ENCODE measurements at regions not wholly inside any gene's neighbourhood (a gene's known extent, or its start where the extent isn't known, plus 50 kb on each side); places are given as distances from the start of the nearest gene placed in this dataset.

- H3K4me1 ChIP-seq (ENCODE audit: control insufficient read depth in 1 of 2, insufficient read depth in 2 of 2, low read length in 2 of 2): peaks cover 0 to 14% of the 10 kb centered on the region in 2 donors
- H3K27me3 ChIP-seq (ENCODE audit: low read depth, low read length): no peaks in the 10 kb centered on the region
- no peaks in the 10 kb centered on the region for H3K36me3 ChIP-seq (ENCODE audit: control insufficient read depth in 1 of 2, insufficient read depth in 2 of 2, low read length in 2 of 2)
- H3K4me3 ChIP-seq (ENCODE audit: low read depth in 1 of 2, low read length in 2 of 2): no peak overlapping the region
- no peaks in the 10 kb centered on the region for H3K9me3 ChIP-seq (ENCODE audit: control insufficient read depth in 1 of 2, low read length in 2 of 2)
- no peak overlapping the region for H3K27ac ChIP-seq (ENCODE audit: low read length)
Observed at GRCh38 chr7:373818-374705, 84.1 kb downstream of the FOXL3 start.

- Histone ChIP-seq H3K4me1 (ENCODE audit: control insufficient read depth in 1 of 2, insufficient read depth in 2 of 2, low read length in 2 of 2) (peaks cover 0 to 21% of the 10 kb centered on the region in 2 donors), H3K36me3 (ENCODE audit: control insufficient read depth in 1 of 2, insufficient read depth in 2 of 2, low read length in 2 of 2) (no peaks in the 10 kb centered on the region), H3K4me3 (ENCODE audit: low read depth in 1 of 2, low read length in 2 of 2) (no peak overlapping the region), H3K9me3 (ENCODE audit: control insufficient read depth in 1 of 2, low read length in 2 of 2) (no peaks in the 10 kb centered on the region), H3K27me3 (ENCODE audit: low read depth, low read length) (no peaks in the 10 kb centered on the region), H3K27ac (ENCODE audit: low read length) (no peak overlapping the region)
Observed at GRCh38 chr7:374706-375311, 84.8 kb downstream of the FOXL3 start.

- no peak overlapping the region for H3K4me3 ChIP-seq (ENCODE audit: low read depth in 1 of 2, low read length in 2 of 2)
- H3K27me3 ChIP-seq (ENCODE audit: low read depth, low read length): no peaks in the 10 kb centered on the region
- no peak overlapping the region for H3K27ac ChIP-seq (ENCODE audit: low read length)
- peaks cover 0 to 26% of the 10 kb centered on the region in 2 donors for H3K4me1 ChIP-seq (ENCODE audit: control insufficient read depth in 1 of 2, insufficient read depth in 2 of 2, low read length in 2 of 2)
- H3K36me3 ChIP-seq (ENCODE audit: control insufficient read depth in 1 of 2, insufficient read depth in 2 of 2, low read length in 2 of 2): no peaks in the 10 kb centered on the region
- no peaks in the 10 kb centered on the region for H3K9me3 ChIP-seq (ENCODE audit: control insufficient read depth in 1 of 2, low read length in 2 of 2)
Observed at GRCh38 chr7:375321-375831, 85.4 kb downstream of the FOXL3 start.

DNA sequence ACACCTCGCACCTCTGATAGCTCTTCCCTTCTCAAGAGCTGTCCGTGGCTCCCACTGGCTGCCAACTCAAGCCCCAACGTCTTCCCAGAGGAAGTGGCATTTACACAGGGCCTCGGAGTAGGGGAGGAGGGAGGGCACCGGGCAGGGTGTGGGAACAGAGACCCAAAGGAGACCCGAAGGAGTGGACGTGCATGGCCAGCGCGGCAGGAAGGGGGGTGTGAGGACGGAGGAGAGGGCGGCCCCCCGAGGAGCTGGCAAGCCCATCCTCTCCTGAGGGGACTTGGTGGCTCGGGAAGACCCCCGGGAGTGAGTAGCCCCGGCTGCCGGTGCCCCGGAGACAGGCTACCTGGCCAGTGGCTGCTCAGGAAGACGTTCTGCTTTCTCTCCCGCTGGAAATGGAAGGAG is 85.9 kb downstream of the FOXL3 start:
- peaks cover 0 to 26% of the 10 kb centered on the region in 2 donors for H3K4me1 ChIP-seq (ENCODE audit: control insufficient read depth in 1 of 2, insufficient read depth in 2 of 2, low read length in 2 of 2)
- no peaks in the 10 kb centered on the region for H3K9me3 ChIP-seq (ENCODE audit: control insufficient read depth in 1 of 2, low read length in 2 of 2)
- H3K4me3 ChIP-seq (ENCODE audit: low read depth in 1 of 2, low read length in 2 of 2): no peak overlapping the region
- H3K36me3 ChIP-seq (ENCODE audit: control insufficient read depth in 1 of 2, insufficient read depth in 2 of 2, low read length in 2 of 2): no peaks in the 10 kb centered on the region
- H3K27ac ChIP-seq (ENCODE audit: low read length): no peak overlapping the region
- H3K27me3 ChIP-seq (ENCODE audit: low read depth, low read length): no peaks in the 10 kb centered on the region

DNA sequence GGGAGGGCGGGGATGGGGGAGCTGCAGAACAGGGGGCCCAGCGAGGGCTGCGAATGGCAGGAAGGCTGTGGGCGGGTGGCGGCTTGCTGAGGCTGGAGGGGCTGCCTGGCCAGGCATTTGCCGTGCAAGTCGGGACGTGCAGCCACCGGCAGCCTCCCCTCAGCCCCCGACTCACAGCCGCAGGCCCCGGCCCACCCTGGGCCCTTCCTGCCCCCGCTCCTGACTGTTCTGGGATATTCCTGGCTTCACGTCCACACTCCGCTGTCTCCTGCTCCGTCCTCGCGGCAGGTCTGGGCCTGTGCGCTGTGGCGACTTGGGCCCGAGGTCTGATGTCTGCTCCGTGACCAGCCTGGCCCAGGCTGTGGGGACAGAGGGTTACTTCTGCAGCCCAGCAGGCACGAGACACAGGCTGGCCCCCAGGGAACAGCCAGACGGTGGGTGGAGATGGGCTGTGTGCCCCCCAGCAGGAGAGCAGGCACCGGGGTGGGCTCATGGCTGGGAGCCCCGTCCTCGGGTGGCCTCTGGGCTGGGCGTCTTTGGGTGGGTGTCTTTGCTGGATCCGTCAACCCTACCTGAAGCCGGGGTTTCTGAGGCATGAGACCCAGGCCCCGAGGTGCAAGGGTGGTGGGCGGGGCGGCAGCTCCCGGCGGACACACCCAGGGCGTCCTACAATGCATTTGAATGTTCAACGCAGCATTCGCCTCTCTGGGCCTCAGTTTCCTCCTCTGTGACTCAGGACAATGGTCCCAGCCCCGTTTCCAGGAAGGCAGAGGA is 86.5 kb downstream of the FOXL3 start:
- Histone ChIP-seq H3K27ac (ENCODE audit: low read length) (no peak overlapping the region), H3K36me3 (ENCODE audit: control insufficient read depth in 1 of 2, insufficient read depth in 2 of 2, low read length in 2 of 2) (no peaks in the 10 kb centered on the region), H3K27me3 (ENCODE audit: low read depth, low read length) (no peaks in the 10 kb centered on the region), H3K9me3 (ENCODE audit: control insufficient read depth in 1 of 2, low read length in 2 of 2) (no peaks in the 10 kb centered on the region), H3K4me3 (ENCODE audit: low read depth in 1 of 2, low read length in 2 of 2) (no peak overlapping the region), H3K4me1 (ENCODE audit: control insufficient read depth in 1 of 2, insufficient read depth in 2 of 2, low read length in 2 of 2) (peaks cover 0 to 31% of the 10 kb centered on the region in 2 donors)

DNA sequence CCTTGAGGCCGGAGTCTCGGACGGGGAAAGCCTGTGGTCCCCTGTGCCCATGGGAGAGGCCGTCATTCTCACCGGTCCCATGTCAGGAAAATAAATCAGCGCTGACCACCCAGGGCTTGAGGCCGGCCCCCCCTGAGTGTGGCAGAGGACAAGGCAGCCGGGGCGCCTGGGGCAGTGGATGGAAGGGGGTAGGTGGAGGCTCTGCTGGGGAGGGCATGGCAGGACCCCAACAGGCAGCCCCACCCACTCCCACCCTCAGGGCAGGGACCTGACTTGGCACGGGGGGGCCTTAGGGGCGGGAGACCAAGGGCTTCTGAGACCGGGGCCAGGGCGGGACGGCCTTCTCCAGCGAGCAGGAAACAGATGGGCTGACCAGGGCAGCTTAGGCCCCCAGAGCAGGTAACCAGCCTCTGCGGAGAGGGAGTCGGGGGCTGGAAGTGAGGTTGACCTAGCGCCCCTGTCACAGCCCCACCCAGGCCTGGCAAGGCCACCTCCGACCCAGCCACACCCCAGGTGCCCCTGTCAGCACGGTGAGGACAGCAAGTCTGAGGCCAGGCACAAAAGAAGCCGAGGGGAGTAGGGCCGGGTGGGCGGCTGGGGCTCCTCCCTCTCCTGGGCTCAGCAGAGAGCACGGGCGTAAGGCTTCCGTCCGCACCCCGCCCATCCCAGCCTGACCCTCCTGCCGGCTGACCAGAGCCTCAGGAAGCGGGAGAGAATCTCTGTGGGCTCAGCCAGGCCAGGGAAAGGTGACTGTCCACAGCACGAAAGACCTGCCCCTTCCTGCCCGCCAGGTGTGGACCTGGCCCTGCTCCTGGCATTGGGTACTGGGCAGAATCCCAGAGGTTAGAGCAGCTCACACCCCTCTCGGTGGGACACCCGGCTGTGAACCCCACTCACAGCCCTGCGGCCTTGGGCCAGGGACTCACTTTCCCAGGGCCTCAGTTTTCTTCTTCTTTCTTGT is 87.4 kb downstream of the FOXL3 start:
- no peak overlapping the region for H3K4me3 ChIP-seq (ENCODE audit: low read depth in 1 of 2, low read length in 2 of 2)
- H3K27ac ChIP-seq (ENCODE audit: low read length): no peak overlapping the region
- H3K36me3 ChIP-seq (ENCODE audit: control insufficient read depth in 1 of 2, insufficient read depth in 2 of 2, low read length in 2 of 2): no peaks in the 10 kb centered on the region
- peaks cover 0 to 3% of the 10 kb centered on the region in 2 donors for H3K9me3 ChIP-seq (ENCODE audit: control insufficient read depth in 1 of 2, low read length in 2 of 2)
- H3K4me1 ChIP-seq (ENCODE audit: control insufficient read depth in 1 of 2, insufficient read depth in 2 of 2, low read length in 2 of 2): peaks cover 0 to 33% of the 10 kb centered on the region in 2 donors
- no peaks in the 10 kb centered on the region for H3K27me3 ChIP-seq (ENCODE audit: low read depth, low read length)

DNA sequence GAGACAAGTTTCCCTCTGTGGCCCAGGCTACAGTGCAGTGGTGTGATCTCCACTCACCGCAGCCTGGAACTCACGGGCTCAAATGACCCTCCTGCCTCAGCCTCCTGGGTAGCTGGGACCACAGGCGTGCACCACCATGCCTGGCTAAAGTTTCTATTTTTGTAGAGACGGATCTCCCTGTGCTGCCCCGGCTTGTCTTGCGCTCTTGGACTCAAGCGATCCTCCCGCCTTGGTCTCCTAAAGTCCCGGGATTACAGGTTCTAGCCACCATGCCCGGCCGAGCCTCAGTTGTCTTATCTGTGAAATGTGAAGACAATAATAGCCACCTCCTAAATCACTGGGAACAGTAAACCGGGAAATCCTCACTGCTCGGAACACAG is 88.1 kb downstream of the FOXL3 start:
- peaks cover 0 to 4% of the 10 kb centered on the region in 2 donors for H3K9me3 ChIP-seq (ENCODE audit: control insufficient read depth in 1 of 2, low read length in 2 of 2)
- H3K4me1 ChIP-seq (ENCODE audit: control insufficient read depth in 1 of 2, insufficient read depth in 2 of 2, low read length in 2 of 2): peaks cover 0 to 33% of the 10 kb centered on the region in 2 donors
- H3K27me3 ChIP-seq (ENCODE audit: low read depth, low read length): no peaks in the 10 kb centered on the region
- H3K27ac ChIP-seq (ENCODE audit: low read length): no peak overlapping the region
- H3K4me3 ChIP-seq (ENCODE audit: low read depth in 1 of 2, low read length in 2 of 2): no peak overlapping the region
- no peaks in the 10 kb centered on the region for H3K36me3 ChIP-seq (ENCODE audit: control insufficient read depth in 1 of 2, insufficient read depth in 2 of 2, low read length in 2 of 2)

GRCh38 chr7:378551-379455 is 88.8 kb downstream of the FOXL3 start:
- H3K27ac ChIP-seq (ENCODE audit: low read length): no peak overlapping the region
- H3K4me1 ChIP-seq (ENCODE audit: control insufficient read depth in 1 of 2, insufficient read depth in 2 of 2, low read length in 2 of 2): peaks cover 0 to 27% of the 10 kb centered on the region in 2 donors
- peak overlapping the region in 1 of 2 donors; percentile 52 for H3K4me3 ChIP-seq (ENCODE audit: low read depth in 1 of 2, low read length in 2 of 2)
- H3K36me3 ChIP-seq (ENCODE audit: control insufficient read depth in 1 of 2, insufficient read depth in 2 of 2, low read length in 2 of 2): no peaks in the 10 kb centered on the region
- peaks cover 2 to 9% of the 10 kb centered on the region in 2 donors for H3K9me3 ChIP-seq (ENCODE audit: control insufficient read depth in 1 of 2, low read length in 2 of 2)
- no peaks in the 10 kb centered on the region for H3K27me3 ChIP-seq (ENCODE audit: low read depth, low read length)

DNA sequence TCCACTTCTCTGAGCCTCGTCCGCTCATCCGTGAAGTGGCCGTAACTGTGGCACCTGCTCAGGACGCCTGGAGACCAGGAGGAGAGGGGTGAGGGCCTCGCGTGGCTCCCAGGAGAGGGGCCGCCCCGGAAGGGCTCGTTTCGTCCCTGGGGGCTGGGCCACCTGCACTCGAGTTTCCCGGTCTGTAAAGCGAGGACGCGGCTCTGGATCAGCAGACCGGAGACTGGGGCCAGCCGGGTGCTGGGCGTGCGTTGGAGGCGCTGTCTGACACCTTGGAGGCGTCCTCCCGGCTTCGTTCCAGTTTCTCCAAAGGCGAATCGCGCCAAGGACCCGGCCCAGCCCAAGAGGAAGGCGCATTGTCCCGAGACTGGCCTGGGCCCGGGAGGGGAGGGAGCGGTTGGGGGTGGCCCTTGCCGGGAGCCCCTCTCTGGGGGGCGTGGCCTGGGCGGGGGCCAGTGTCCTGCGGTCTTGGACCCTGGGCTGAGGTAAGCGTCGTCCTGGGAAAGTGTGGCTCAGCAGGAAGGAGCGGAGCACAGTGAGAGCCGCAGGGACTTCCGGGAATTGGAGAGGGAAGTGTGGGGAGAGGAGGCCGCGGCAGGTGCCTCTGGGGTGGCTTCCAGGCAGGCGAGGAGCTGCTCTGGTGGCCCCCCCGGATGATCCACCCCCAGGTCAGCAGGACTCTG is 89.6 kb downstream of the FOXL3 start:
- Histone ChIP-seq H3K27ac (ENCODE audit: low read length) (no peak overlapping the region), H3K27me3 (ENCODE audit: low read depth, low read length) (no peaks in the 10 kb centered on the region), H3K9me3 (ENCODE audit: control insufficient read depth in 1 of 2, low read length in 2 of 2) (peaks cover 6 to 15% of the 10 kb centered on the region in 2 donors), H3K4me1 (ENCODE audit: control insufficient read depth in 1 of 2, insufficient read depth in 2 of 2, low read length in 2 of 2) (peaks cover 0 to 22% of the 10 kb centered on the region in 2 donors), H3K36me3 (ENCODE audit: control insufficient read depth in 1 of 2, insufficient read depth in 2 of 2, low read length in 2 of 2) (no peaks in the 10 kb centered on the region), H3K4me3 (ENCODE audit: low read depth in 1 of 2, low read length in 2 of 2) (peak overlapping the region in 1 of 2 donors; percentile 52)
